PFSK-1 (cell line): ENCODE measurements at regions not wholly inside any gene's neighbourhood (a gene's known extent, or its start where the extent isn't known, plus 50 kb on each side); places are given as distances from the start of the nearest gene placed in this dataset.

Experiments used
- FOXP2 ChIP-seq: optimal IDR thresholded peaks from 2 replicates; pipeline ENCODE3; 2011; ENCODE audit warnings: borderline replicate concordance, control low read depth, inconsistent platforms; ENCODE audit not compliant: insufficient read depth; ENCODE audit errors: extremely low read length, extremely low read depth
- POLR2AphosphoS5 ChIP-seq: IDR thresholded peaks from 2 replicates; pipeline ENCODE4 v1.6.1; 2012; ENCODE audit warnings: low read depth, mild to moderate bottlenecking, control low read depth, low read length, moderate library complexity
- REST ChIP-seq, 2 experiments: IDR thresholded peaks; 2 replicates each; pipeline versions ENCODE4 v1.6.1 to v1.8.0; 2011 to 2012; ENCODE audit warnings: low read depth in 2 of 2, low read length in 2 of 2, control low read depth in 1 of 2, inconsistent platforms in 1 of 2, mild to moderate bottlenecking in 1 of 2, moderate library complexity in 1 of 2; ENCODE audit not compliant: insufficient read depth in 1 of 2
- SIN3A ChIP-seq: IDR thresholded peaks from 2 replicates; pipeline ENCODE4 v1.6.1; 2012; ENCODE audit warnings: mild to moderate bottlenecking, low read length, moderate library complexity, borderline replicate concordance; ENCODE audit not compliant: insufficient read depth
- TAF1 ChIP-seq: IDR thresholded peaks from 2 replicates; pipeline ENCODE4 v1.6.1; 2012; ENCODE audit warnings: low read length, control low read depth, borderline replicate concordance; ENCODE audit not compliant: insufficient read depth

GRCh38 chr7:41466760-41467384, 236.0 kb downstream of the INHBA start:
- TF ChIP-seq SIN3A: no peak
- no peak for TF ChIP-seq FOXP2
- TF ChIP-seq TAF1: no peak

- no peak for TF ChIP-seq REST (IDR thresholded peaks at IDR 0.05; ENCODE audit: insufficient read depth in 1 of 2, low read depth in 2 of 2, low read length in 2 of 2)
- no peak for TF ChIP-seq FOXP2
- TF ChIP-seq TAF1: no peak
- no peak for TF ChIP-seq POLR2AphosphoS5
- TF ChIP-seq SIN3A: no peak
These were observed 237.3 kb downstream of the INHBA start for GRCh38 chr7:41465571-41465970.

- TF ChIP-seq TAF1 (no peak), SIN3A (no peak), FOXP2 (no peak), POLR2AphosphoS5 (no peak), REST (IDR thresholded peaks at IDR 0.05; ENCODE audit: insufficient read depth in 1 of 2, low read depth in 2 of 2, low read length in 2 of 2) (no peak)
These were observed 239.0 kb downstream of the INHBA start for GRCh38 chr7:41463770-41464470.

DNA sequence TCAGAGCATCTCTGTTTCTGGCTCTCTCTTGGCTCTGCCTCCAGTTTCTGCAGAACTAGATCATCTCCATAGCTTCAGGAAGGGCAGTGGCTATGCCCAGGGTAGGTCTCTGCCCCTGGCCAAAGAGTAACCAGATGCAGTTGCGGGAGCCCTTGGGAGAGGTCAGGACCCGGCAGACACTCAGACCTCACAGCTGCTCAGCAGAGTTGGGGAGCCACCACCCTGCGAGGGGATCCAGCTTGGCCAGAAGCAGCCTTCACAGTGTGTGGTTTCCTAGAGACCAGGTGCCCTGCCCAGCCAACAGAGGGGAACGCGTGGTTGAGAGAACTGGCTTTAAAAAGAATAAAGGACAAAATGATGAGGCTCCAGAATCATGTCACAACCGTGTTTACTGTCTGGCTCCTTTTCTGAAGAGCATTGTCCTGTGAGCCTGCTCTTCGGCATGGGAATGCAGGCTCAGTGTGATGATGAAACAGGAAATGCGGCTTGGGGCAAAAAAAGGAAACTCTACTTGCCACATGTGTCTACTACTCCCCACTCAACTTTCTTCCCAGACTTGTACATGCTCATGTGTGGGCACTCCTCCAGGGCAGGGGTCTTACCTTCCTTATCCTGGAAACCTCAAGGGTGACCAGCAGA, 243.1 kb downstream of the INHBA start:
- TF ChIP-seq REST (IDR thresholded peaks at IDR 0.05; ENCODE audit: insufficient read depth in 1 of 2, low read depth in 2 of 2, low read length in 2 of 2): no peak
- TF ChIP-seq SIN3A: no peak
- TF ChIP-seq POLR2AphosphoS5: no peak
- TF ChIP-seq FOXP2: no peak
- TF ChIP-seq TAF1: no peak

- no peak for TF ChIP-seq POLR2AphosphoS5
- no peak for TF ChIP-seq REST (IDR thresholded peaks at IDR 0.05; ENCODE audit: insufficient read depth in 1 of 2, low read depth in 2 of 2, low read length in 2 of 2)
- TF ChIP-seq FOXP2: no peak
- TF ChIP-seq SIN3A: no peak
- no peak for TF ChIP-seq TAF1
These were observed 243.7 kb downstream of the INHBA start for GRCh38 chr7:41459183-41459582.
